ENCODE measurements at regions not wholly inside any gene's neighbourhood (a gene's known extent, or its start where the extent isn't known, plus 50 kb on each side); places are given as distances from the start of the nearest gene placed in this dataset.

- TF ChIP-seq CTCF (IDR thresholded peaks at IDR 0.05): no peak
- no peak for TF ChIP-seq POLR2A (IDR thresholded peaks at IDR 0.05)
Measured at GRCh38 chr1:234988536-234988935, 140.1 kb downstream of the TOMM20 start.

Data from breast epithelium (tissue), 3 donors.